ENCODE measurements at regions not wholly inside any gene's neighbourhood (a gene's known extent, or its start where the extent isn't known, plus 50 kb on each side); places are given as distances from the start of the nearest gene placed in this dataset.

GRCh38 chr15:37165395-37165794, 65.0 kb upstream of the MEIS2 start:
- no peak for DNase-seq (ENCODE audit: insufficient read length, low spot score)
- no peak for FAIRE-seq
- TF ChIP-seq POLR2A (IDR thresholded peaks at IDR 0.05; ENCODE audit: low read depth, low read length), result no peak

GRCh38 chr15:37166402-37166801, 66.1 kb upstream of the MEIS2 start:
- no peak for DNase-seq (ENCODE audit: insufficient read length, low spot score)
- no peak for FAIRE-seq
- TF ChIP-seq POLR2A (IDR thresholded peaks at IDR 0.05; ENCODE audit: low read depth, low read length), result no peak

GRCh38 chr15:37181339-37181738, 81.0 kb upstream of the MEIS2 start:
- FAIRE-seq (no peak), DNase-seq (ENCODE audit: insufficient read length, low spot score) (no peak)
- TF ChIP-seq POLR2A (IDR thresholded peaks at IDR 0.05; ENCODE audit: low read depth, low read length), result no peak

- TF ChIP-seq POLR2A (IDR thresholded peaks at IDR 0.05; ENCODE audit: low read depth, low read length), result no peak
- no peak for FAIRE-seq
- DNase-seq (ENCODE audit: insufficient read length, low spot score), result no peak
These were observed 99.2 kb upstream of the MEIS2 start for GRCh38 chr15:37199545-37199944.

- no peak for DNase-seq (ENCODE audit: insufficient read length, low spot score)
- TF ChIP-seq POLR2A (IDR thresholded peaks at IDR 0.05; ENCODE audit: low read depth, low read length), result no peak
- FAIRE-seq, result no peak
These were observed 102.7 kb upstream of the MEIS2 start for GRCh38 chr15:37203050-37203449.

- TF ChIP-seq POLR2A (IDR thresholded peaks at IDR 0.05; ENCODE audit: low read depth, low read length), result no peak
- FAIRE-seq (no peak), DNase-seq (ENCODE audit: insufficient read length, low spot score) (no peak)
These were observed 104.3 kb upstream of the MEIS2 start for GRCh38 chr15:37204692-37205091.

- no peak for FAIRE-seq
- DNase-seq (ENCODE audit: insufficient read length, low spot score), result no peak
- no peak for TF ChIP-seq POLR2A (IDR thresholded peaks at IDR 0.05; ENCODE audit: low read depth, low read length)
These were observed 106.3 kb upstream of the MEIS2 start for GRCh38 chr15:37206690-37207089.

GRCh38 chr15:37208146-37209040, 108.0 kb upstream of the MEIS2 start:
- FAIRE-seq, result no peak
- TF ChIP-seq POLR2A (IDR thresholded peaks at IDR 0.05; ENCODE audit: low read depth, low read length), result no peak
- DNase-seq (ENCODE audit: insufficient read length, low spot score), result no peak

- no peak for DNase-seq (ENCODE audit: insufficient read length, low spot score)
- TF ChIP-seq POLR2A (IDR thresholded peaks at IDR 0.05; ENCODE audit: low read depth, low read length), result no peak
- FAIRE-seq, result no peak
These were observed 108.7 kb upstream of the MEIS2 start for GRCh38 chr15:37209041-37209363.

GRCh38 chr15:37217567-37217966, 117.2 kb upstream of the MEIS2 start:
- no peak for TF ChIP-seq POLR2A (IDR thresholded peaks at IDR 0.05; ENCODE audit: low read depth, low read length)

GRCh38 chr15:37218351-37218916, 118.1 kb upstream of the MEIS2 start:
- FAIRE-seq, result no peak
- no peak for DNase-seq (ENCODE audit: insufficient read length, low spot score)
- no peak for TF ChIP-seq POLR2A (IDR thresholded peaks at IDR 0.05; ENCODE audit: low read depth, low read length)

More at GRCh38 chr15:37217567-37217966, 117.2 kb upstream of the MEIS2 start:
- DNase-seq (ENCODE audit: insufficient read length, low spot score) (no peak), FAIRE-seq (no peak)

GRCh38 chr15:37219211-37219701, 118.9 kb upstream of the MEIS2 start:
- no peak for TF ChIP-seq POLR2A (IDR thresholded peaks at IDR 0.05; ENCODE audit: low read depth, low read length)
- FAIRE-seq (no peak), DNase-seq (ENCODE audit: insufficient read length, low spot score) (no peak)

GRCh38 chr15:37220949-37221670, 120.8 kb upstream of the MEIS2 start:
- TF ChIP-seq POLR2A (IDR thresholded peaks at IDR 0.05; ENCODE audit: low read depth, low read length), result no peak
- no peak for FAIRE-seq
- no peak for DNase-seq (ENCODE audit: insufficient read length, low spot score)

GRCh38 chr15:37221671-37222145, 121.4 kb upstream of the MEIS2 start:
- no peak for TF ChIP-seq POLR2A (IDR thresholded peaks at IDR 0.05; ENCODE audit: low read depth, low read length)
- no peak for FAIRE-seq
- DNase-seq (ENCODE audit: insufficient read length, low spot score), result no peak

All from H54 (cell line).